ENCODE measurements at regions not wholly inside any gene's neighbourhood (a gene's known extent, or its start where the extent isn't known, plus 50 kb on each side); places are given as distances from the start of the nearest gene placed in this dataset.

DNA sequence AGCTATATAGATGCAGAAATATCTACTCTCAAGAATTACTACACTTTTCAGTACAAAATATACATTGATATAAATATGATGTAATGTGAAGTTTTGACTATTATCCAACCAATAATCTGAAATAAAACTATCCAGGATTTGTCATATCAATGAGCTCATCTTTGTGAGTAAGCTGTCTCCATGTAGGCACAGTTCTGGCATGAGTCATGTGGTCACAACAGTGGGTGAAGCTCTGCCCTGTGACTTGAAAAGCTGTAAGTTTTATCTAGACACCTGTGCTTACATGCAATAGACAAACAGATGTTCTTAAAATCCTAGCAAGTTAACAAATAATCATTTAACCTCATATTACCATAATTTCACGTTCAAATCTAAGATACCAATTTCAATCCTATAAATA is 192.7 kb downstream of the GABRG1 start:
- Mint-ChIP-seq H3K27ac (no peak overlapping the region), H3K4me3 (no peak overlapping the region), H3K27me3 (no peaks in the 10 kb centered on the region), H3K4me1 (no peaks in the 10 kb centered on the region), H3K36me3 (no peaks in the 10 kb centered on the region), H3K9me3 (peaks cover 0 to 9% (median 3%) of the 10 kb centered on the region in 7 donors)
- Histone ChIP-seq H3K4me1 (ENCODE audit: control insufficient read depth, insufficient read depth, low read length, poor library complexity, severe bottlenecking) (no peaks in the 10 kb centered on the region), H3K9me3 (ENCODE audit: control insufficient read depth in 2 of 2, low read length in 2 of 2) (no peaks in the 10 kb centered on the region), H3K27ac (ENCODE audit: insufficient read depth, low read length, poor library complexity, severe bottlenecking) (no peak overlapping the region), H3K27me3 (ENCODE audit: control insufficient read depth, insufficient read depth, low read length) (no peaks in the 10 kb centered on the region), H3K4me3 (ENCODE audit: low read depth, low read length) (no peak overlapping the region), H3K36me3 (ENCODE audit: control insufficient read depth, insufficient read depth, low read length) (no peaks in the 10 kb centered on the region)
- DNase-seq = no peak
- ATAC-seq (ENCODE audit: low read depth in 2 of 2) = no peak

- DNase-seq (no peak), ATAC-seq (ENCODE audit: low read depth in 2 of 2) (no peak)
- Histone ChIP-seq H3K9me3 (ENCODE audit: control insufficient read depth in 2 of 2, low read length in 2 of 2) (no peaks in the 10 kb centered on the region), H3K27ac (ENCODE audit: insufficient read depth, low read length, poor library complexity, severe bottlenecking) (no peak overlapping the region), H3K4me3 (ENCODE audit: low read depth, low read length) (no peak overlapping the region), H3K4me1 (ENCODE audit: control insufficient read depth, insufficient read depth, low read length, poor library complexity, severe bottlenecking) (no peaks in the 10 kb centered on the region), H3K27me3 (ENCODE audit: control insufficient read depth, insufficient read depth, low read length) (no peaks in the 10 kb centered on the region), H3K36me3 (ENCODE audit: control insufficient read depth, insufficient read depth, low read length) (no peaks in the 10 kb centered on the region)
- H3K4me3 Mint-ChIP-seq = no peak overlapping the region
- no peaks in the 10 kb centered on the region for H3K27me3 Mint-ChIP-seq
- no peaks in the 10 kb centered on the region for H3K36me3 Mint-ChIP-seq
- no peak overlapping the region for H3K27ac Mint-ChIP-seq
- no peaks in the 10 kb centered on the region for H3K4me1 Mint-ChIP-seq
- H3K9me3 Mint-ChIP-seq = peaks cover 0 to 11% (median 6%) of the 10 kb centered on the region in 7 donors
These were observed 196.2 kb downstream of the GABRG1 start for GRCh38 chr4:45927641-45928040.

GRCh38 chr4:45925809-45926208 is 198.0 kb downstream of the GABRG1 start:
- ATAC-seq (ENCODE audit: low read depth in 2 of 2) (no peak), DNase-seq (no peak)
- Histone ChIP-seq H3K9me3 (ENCODE audit: control insufficient read depth in 2 of 2, low read length in 2 of 2) (no peaks in the 10 kb centered on the region), H3K27me3 (ENCODE audit: control insufficient read depth, insufficient read depth, low read length) (no peaks in the 10 kb centered on the region), H3K4me1 (ENCODE audit: control insufficient read depth, insufficient read depth, low read length, poor library complexity, severe bottlenecking) (no peaks in the 10 kb centered on the region), H3K4me3 (ENCODE audit: low read depth, low read length) (no peak overlapping the region), H3K27ac (ENCODE audit: insufficient read depth, low read length, poor library complexity, severe bottlenecking) (no peak overlapping the region), H3K36me3 (ENCODE audit: control insufficient read depth, insufficient read depth, low read length) (no peaks in the 10 kb centered on the region)
- Mint-ChIP-seq H3K4me3 (no peak overlapping the region), H3K9me3 (peaks cover 0 to 11% (median 5%) of the 10 kb centered on the region in 7 donors), H3K4me1 (no peaks in the 10 kb centered on the region), H3K27me3 (no peaks in the 10 kb centered on the region), H3K36me3 (no peaks in the 10 kb centered on the region), H3K27ac (no peak overlapping the region)

GRCh38 chr4:45920861-45921260 is 203.0 kb downstream of the GABRG1 start:
- no peak for ATAC-seq (ENCODE audit: low read depth in 2 of 2)
- H3K36me3 ChIP-seq (ENCODE audit: control insufficient read depth, insufficient read depth, low read length) = no peaks in the 10 kb centered on the region
- H3K27me3 Mint-ChIP-seq = no peaks in the 10 kb centered on the region

DNA sequence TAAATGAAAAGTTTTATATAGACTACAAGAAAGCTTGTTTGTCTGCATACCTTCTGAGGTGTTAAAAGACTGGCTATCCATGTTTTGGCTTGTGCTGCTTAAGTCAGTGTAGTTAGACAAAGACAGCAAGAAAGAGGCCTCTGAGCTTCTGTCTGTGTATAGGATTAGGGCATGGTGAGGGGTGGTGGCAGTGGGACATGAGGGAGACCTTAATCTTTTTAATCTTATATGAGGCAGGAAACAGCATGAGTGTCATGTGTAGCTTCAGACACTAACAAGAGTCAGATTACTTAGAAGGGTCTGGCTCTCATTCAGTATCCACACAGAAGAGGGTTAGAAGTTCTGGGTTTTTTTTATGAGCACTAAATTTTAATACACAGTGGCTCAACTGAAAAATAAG is 213.3 kb downstream of the GABRG1 start:
- no peaks in the 10 kb centered on the region for H3K9me3 ChIP-seq (ENCODE audit: control insufficient read depth in 2 of 2, low read length in 2 of 2)
- Mint-ChIP-seq H3K9me3 (peaks cover 1 to 32% (median 7%) of the 10 kb centered on the region in 7 donors), H3K36me3 (no peaks in the 10 kb centered on the region), H3K4me3 (no peak overlapping the region), H3K27me3 (no peaks in the 10 kb centered on the region), H3K27ac (no peak overlapping the region), H3K4me1 (no peaks in the 10 kb centered on the region)
- DNase-seq (no peak), ATAC-seq (ENCODE audit: low read depth in 2 of 2) (no peak)
- no peak overlapping the region for H3K27ac ChIP-seq (ENCODE audit: insufficient read depth, low read length, poor library complexity, severe bottlenecking)
- H3K4me3 ChIP-seq (ENCODE audit: low read depth, low read length) = no peak overlapping the region
- no peaks in the 10 kb centered on the region for H3K36me3 ChIP-seq (ENCODE audit: control insufficient read depth, insufficient read depth, low read length)
- no peaks in the 10 kb centered on the region for H3K27me3 ChIP-seq (ENCODE audit: control insufficient read depth, insufficient read depth, low read length)
- H3K4me1 ChIP-seq (ENCODE audit: control insufficient read depth, insufficient read depth, low read length, poor library complexity, severe bottlenecking) = no peaks in the 10 kb centered on the region

More at GRCh38 chr4:45920861-45921260, 203.0 kb downstream of the GABRG1 start:
- Histone ChIP-seq H3K4me3 (ENCODE audit: low read depth, low read length) (no peak overlapping the region), H3K27me3 (ENCODE audit: control insufficient read depth, insufficient read depth, low read length) (no peaks in the 10 kb centered on the region), H3K27ac (ENCODE audit: insufficient read depth, low read length, poor library complexity, severe bottlenecking) (no peak overlapping the region), H3K9me3 (ENCODE audit: control insufficient read depth in 2 of 2, low read length in 2 of 2) (no peaks in the 10 kb centered on the region), H3K4me1 (ENCODE audit: control insufficient read depth, insufficient read depth, low read length, poor library complexity, severe bottlenecking) (no peaks in the 10 kb centered on the region)
- no peaks in the 10 kb centered on the region for H3K4me1 Mint-ChIP-seq
- H3K27ac Mint-ChIP-seq = no peak overlapping the region
- H3K4me3 Mint-ChIP-seq = no peak overlapping the region
- no peak for DNase-seq
- peaks cover 3 to 20% (median 9%) of the 10 kb centered on the region in 7 donors for H3K9me3 Mint-ChIP-seq
- no peaks in the 10 kb centered on the region for H3K36me3 Mint-ChIP-seq

DNA sequence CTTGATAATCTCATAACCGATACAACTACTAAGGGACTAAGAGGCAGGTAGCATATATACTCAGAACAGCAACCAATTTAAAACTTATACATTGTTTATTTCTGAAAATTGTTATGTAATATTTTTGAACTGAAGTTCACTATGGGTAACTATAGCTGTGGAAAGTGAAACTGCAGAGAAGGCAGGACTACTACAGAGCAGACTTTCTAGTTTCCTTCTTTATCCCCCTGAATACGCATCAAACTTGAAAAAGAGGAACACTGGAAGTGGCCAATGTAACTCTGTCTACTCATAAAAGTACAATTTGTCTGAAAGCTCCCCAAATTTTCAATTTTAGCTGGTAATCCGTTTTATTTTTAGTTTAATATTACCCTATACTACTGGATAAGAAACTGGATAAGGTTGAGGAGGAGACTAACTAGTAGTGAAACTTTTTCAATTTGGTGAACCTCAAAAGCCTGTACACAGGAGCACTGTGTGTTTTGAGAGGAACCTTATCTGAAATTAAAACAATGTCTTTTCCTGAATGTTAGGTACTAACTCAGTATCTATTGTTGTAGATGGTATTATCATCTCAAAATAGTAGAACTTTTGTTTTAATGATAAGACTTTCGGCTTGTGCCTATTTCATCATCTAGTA is 225.8 kb downstream of the GABRG1 start:
- Histone ChIP-seq H3K9me3 (ENCODE audit: control insufficient read depth in 2 of 2, low read length in 2 of 2) (peaks cover 0 to 2% of the 10 kb centered on the region in 2 experiments), H3K36me3 (ENCODE audit: control insufficient read depth, insufficient read depth, low read length) (no peaks in the 10 kb centered on the region), H3K27me3 (ENCODE audit: control insufficient read depth, insufficient read depth, low read length) (no peaks in the 10 kb centered on the region), H3K4me3 (ENCODE audit: low read depth, low read length) (no peak overlapping the region), H3K4me1 (ENCODE audit: control insufficient read depth, insufficient read depth, low read length, poor library complexity, severe bottlenecking) (no peaks in the 10 kb centered on the region), H3K27ac (ENCODE audit: insufficient read depth, low read length, poor library complexity, severe bottlenecking) (no peak overlapping the region)
- DNase-seq (no peak), ATAC-seq (ENCODE audit: low read depth in 2 of 2) (no peak)
- Mint-ChIP-seq H3K9me3 (peaks cover 2 to 16% (median 6%) of the 10 kb centered on the region in 7 donors), H3K27me3 (no peaks in the 10 kb centered on the region), H3K36me3 (no peaks in the 10 kb centered on the region), H3K27ac (no peak overlapping the region), H3K4me3 (no peak overlapping the region), H3K4me1 (no peaks in the 10 kb centered on the region)

DNA sequence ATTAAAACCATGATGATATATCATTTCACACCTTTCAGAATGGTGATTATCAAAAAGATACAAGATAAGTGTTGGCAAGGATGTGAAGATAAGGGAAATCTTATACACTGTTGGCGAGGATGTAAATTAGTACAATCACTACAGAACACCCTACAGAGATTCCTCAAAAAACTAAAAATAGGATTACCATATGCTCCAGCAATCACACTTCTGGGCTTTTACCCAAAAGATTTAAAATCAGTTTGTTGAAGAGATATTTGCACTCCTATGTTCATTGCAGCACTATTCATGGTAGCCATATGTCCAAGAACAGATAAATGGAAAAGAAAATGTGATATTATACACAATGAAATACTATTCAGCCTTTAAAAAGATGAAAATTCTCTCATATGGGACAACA is 240.4 kb downstream of the GABRG1 start:
- H3K27ac ChIP-seq (ENCODE audit: insufficient read depth, low read length, poor library complexity, severe bottlenecking) = no peak overlapping the region
- DNase-seq = no peak
- Mint-ChIP-seq H3K27ac (no peak overlapping the region), H3K9me3 (peaks cover 0 to 53% (median 12%) of the 10 kb centered on the region in 7 donors), H3K36me3 (no peaks in the 10 kb centered on the region), H3K4me1 (no peaks in the 10 kb centered on the region), H3K27me3 (no peaks in the 10 kb centered on the region), H3K4me3 (no peak overlapping the region)
- no peaks in the 10 kb centered on the region for H3K9me3 ChIP-seq (ENCODE audit: control insufficient read depth in 2 of 2, low read length in 2 of 2)
- H3K4me1 ChIP-seq (ENCODE audit: control insufficient read depth, insufficient read depth, low read length, poor library complexity, severe bottlenecking) = no peaks in the 10 kb centered on the region
- H3K4me3 ChIP-seq (ENCODE audit: low read depth, low read length) = no peak overlapping the region
- ATAC-seq (ENCODE audit: low read depth in 2 of 2) = no peak
- no peaks in the 10 kb centered on the region for H3K27me3 ChIP-seq (ENCODE audit: control insufficient read depth, insufficient read depth, low read length)
- no peaks in the 10 kb centered on the region for H3K36me3 ChIP-seq (ENCODE audit: control insufficient read depth, insufficient read depth, low read length)

DNA sequence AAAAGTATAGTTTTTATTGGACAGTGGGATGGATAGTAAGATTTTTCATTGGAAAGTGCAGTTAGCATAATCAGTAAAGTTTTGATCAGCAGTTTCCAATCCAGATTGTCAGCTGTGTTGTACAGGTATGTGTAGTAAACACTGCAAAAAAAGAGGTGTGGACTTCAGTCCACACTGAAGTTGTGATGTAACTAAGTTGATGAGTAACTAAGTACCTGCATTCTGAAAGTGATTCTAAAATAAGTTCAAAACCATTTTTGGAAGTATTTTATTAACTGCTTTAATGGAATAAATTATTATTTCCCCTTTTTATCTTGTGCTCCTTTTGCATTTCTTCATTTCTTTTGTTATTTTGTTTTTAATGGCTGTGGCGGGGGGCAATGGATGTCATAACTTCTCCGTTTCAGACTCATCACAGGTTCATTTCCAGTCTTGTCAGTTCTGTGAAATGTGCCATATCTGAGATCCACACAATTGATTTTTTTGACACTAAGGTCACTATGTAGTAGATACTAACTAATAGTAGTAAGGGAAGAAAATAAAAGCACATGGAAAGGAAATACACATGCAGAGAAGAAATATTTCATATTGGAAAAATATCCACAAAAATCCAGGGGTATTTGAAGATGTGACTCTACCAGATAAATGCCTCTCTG is 247.5 kb downstream of the GABRG1 start:
- H3K4me1 ChIP-seq (ENCODE audit: control insufficient read depth, insufficient read depth, low read length, poor library complexity, severe bottlenecking) = no peaks in the 10 kb centered on the region
- Mint-ChIP-seq H3K36me3 (no peaks in the 10 kb centered on the region), H3K4me3 (no peak overlapping the region), H3K27me3 (no peaks in the 10 kb centered on the region), H3K9me3 (peaks cover 0 to 13% (median 7%) of the 10 kb centered on the region in 7 donors), H3K4me1 (no peaks in the 10 kb centered on the region), H3K27ac (no peak overlapping the region)
- H3K4me3 ChIP-seq (ENCODE audit: low read depth, low read length) = no peak overlapping the region
- H3K36me3 ChIP-seq (ENCODE audit: control insufficient read depth, insufficient read depth, low read length) = no peaks in the 10 kb centered on the region
- ATAC-seq (ENCODE audit: low read depth in 2 of 2) (no peak), DNase-seq (no peak)
- H3K9me3 ChIP-seq (ENCODE audit: control insufficient read depth in 2 of 2, low read length in 2 of 2) = no peaks in the 10 kb centered on the region
- H3K27me3 ChIP-seq (ENCODE audit: control insufficient read depth, insufficient read depth, low read length) = no peaks in the 10 kb centered on the region
- H3K27ac ChIP-seq (ENCODE audit: insufficient read depth, low read length, poor library complexity, severe bottlenecking) = no peak overlapping the region

Data from CD4-positive, CD25-positive, alpha-beta regulatory T cell (primary cell).